NOMO-1 (cell line): ENCODE measurements at regions not wholly inside any gene's neighbourhood (a gene's known extent, or its start where the extent isn't known, plus 50 kb on each side); places are given as distances from the start of the nearest gene placed in this dataset.

ENCODE experiments used
- DNase-seq, 2 experiments: peaks; one replicate each; lab custom pipeline; 2025; ENCODE audit not compliant: unreplicated experiment in 2 of 2; lab: John Stamatoyannopoulos, UW

DNA sequence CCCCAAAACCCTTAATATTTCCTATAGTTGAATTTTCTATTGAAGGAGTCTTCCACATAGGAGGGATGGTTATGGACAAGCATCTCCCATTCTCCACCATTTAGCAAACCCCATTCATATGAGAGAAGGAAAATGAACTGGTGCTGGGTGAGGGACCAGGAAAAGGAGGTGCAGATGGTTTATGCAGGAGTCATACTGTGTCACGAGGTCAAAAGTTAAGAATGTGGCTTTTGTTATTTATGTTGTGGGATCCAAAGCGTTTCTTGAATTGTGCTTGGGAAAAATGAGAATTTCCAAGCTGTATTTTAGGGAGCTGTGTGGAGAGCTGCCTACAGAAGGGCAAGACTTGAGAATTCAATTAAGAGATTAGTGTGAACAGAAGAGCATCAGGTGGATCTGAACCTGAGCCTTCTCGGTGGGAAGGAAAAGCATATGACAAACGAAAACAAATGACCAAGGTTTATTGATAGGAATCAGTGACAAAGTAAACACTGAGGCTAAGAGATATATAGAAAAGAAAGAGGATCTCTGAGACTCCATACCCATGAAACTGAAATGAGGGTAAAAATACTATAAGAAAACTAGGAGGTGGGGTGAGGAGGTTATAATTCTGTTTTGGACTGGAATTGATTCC, 473.3 kb upstream of the NR2F2 start:
- DNase-seq: no peak

DNA sequence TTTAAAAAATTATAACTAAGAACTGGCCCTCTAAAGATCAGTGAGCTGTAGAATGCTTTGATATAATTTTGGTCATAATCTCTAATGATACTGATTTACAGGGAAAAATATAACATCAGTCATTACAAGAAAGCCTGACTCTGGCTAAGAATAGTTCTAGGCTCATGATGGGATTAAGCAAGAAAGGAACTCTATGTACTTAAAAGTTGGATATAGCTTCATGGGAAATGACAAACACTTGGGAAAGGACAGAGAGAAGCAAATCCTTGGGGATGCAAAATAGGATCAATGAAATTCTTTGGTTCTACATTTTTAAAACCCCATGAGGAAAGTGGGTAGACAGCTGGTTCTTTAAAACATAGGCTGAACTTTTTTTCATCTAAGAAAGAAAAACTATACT, 472.7 kb upstream of the NR2F2 start:
- DNase-seq: no peak

DNA sequence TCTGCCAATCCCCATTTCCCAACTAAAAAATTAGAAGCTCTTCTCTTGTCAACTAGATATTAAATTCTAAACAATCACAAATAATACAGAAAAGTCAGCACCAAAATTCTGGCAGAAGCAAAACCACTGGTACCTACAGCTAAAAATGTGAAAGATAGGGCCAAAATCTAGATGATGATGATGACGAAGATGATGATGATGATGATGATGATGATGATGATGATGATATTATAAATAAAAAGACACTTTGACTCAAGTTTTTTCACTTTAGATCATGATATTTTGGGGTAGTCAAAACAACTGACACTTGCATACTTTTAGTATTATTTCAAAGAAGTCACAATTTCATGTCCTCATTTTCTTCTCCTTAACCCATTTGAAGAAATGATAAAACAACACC, 470.1 kb upstream of the NR2F2 start:
- no peak for DNase-seq

DNA sequence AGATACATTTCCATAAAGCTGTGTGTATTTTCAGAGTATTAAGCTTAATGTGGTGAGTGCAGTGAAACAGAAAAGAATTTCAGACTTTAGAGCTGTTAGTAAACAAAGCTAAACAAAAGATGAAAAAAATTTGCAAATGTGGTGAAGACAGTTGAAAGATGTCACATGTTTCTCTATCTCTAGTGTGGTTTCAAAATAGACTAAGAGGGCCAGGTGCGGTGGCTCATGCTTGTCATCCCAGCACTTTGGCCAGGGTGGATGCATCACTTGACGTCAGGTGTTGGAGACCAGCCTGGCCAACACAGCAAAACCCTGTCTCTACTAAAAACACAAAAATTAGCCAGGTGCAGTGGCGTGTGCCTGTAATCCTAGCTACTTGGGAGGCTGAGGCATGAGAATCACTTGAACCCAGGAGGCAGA, 466.0 kb upstream of the NR2F2 start:
- DNase-seq: no peak

DNA sequence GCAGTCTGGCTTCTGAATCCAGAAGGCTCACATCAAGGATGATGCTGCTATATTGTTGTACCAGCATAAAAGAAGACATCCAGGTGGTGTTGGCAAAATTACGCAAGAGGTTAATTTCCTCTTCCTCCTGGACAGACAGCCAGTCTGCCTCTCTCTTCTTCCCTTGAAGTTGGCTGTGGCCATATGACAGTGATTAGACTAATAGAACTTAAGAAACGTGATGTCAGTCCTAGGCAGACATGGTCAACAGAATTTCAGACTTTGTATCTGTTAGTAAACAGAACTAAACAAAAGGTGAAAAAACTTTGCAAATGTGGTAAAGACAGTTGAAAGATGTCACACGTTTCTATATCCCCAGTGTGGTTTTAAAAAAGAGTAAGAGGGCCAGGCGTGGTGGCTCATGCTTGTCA, 465.2 kb upstream of the NR2F2 start:
- DNase-seq: no peak

DNA sequence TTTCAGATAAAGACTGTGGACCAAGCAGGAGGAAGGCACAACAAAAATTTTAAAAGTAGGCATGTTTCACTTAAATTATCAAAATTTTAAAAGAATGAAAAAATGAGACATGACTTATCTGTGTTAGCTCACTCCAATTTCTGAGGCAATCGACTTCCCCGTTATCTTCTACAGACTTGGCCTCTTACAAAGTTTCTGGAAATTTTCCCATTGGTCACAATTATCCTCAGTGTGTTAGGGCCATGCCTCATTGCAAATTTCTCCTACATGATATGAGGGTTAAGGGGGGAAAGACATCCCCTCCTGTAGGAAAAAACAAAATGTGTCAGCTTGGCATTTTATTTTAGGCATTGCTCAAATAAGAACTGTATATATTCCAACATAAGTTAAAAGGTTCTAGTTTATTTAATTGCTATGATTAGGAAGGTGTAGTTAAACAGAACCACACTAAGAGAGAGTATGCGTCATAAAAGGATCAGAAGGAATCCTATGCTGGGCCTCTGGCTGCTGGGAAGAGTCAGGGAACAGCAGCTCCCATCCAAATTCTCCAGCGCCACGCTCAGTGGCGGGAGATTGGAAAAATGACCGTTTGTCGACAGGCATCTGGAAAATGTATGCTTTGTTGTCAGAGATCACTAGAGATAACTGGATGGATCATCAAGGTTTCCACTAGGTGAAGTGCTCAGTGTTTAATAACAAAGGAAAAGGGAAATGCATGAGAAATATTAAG, 463.6 kb upstream of the NR2F2 start:
- no peak for DNase-seq

DNA sequence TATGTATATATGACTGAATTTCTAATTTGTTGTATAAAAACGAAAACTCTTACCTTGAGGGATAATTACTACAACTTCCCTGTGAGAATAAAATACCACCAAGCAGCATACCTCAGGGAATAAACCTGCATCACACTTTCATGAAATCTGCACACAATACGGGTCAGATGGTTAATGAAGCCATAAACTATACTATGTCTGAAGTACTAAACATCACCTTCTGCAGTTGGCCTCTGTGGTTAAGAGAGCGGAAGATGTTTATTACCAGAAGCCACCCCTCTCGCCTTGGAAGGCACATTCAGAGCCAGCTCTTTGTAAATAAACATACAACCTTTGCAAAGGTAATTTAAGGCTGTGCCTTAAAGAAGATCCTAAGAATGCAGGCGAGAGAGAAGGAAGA, 462.1 kb upstream of the NR2F2 start:
- DNase-seq: no peak

DNA sequence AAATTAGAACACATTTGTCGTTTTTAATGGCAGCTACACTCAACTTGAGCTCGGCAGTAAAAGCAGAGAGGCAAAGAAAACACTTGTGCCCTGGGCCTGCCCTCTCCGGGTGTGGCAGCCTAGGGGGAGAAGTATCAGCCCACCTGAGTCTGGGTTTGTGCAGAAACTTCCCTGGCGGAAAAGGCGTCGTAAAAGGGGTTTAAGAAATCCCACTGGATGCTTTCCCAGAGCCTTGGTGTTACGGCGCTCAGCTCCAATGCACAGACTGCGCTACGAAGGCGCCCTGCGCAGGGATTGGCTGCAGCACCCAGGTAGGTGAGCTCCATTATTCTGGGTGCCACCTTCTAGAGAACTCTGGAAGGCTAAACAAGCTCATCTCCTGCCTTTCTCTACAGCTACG, 461.5 kb upstream of the NR2F2 start:
- no peak for DNase-seq

DNA sequence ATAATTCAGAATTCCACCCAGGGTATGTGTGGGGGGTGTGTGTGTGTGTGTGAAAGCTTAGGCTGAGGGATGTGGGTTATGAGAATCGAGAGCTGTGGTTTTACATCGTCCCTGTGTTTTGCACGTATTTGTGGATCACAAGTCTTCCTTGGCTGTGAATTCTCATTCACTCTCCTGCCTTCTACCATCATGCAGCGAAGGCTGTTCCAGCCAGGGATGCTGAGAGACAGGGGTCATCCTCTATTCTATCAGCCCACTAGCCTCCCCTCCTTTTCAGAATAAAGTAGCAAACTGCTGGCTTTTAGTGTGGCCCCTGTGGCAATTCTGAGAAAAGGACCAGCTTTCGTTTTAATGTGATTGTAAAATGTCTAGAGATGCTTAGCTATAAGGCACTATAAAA, 460.6 kb upstream of the NR2F2 start:
- no peak for DNase-seq

DNA sequence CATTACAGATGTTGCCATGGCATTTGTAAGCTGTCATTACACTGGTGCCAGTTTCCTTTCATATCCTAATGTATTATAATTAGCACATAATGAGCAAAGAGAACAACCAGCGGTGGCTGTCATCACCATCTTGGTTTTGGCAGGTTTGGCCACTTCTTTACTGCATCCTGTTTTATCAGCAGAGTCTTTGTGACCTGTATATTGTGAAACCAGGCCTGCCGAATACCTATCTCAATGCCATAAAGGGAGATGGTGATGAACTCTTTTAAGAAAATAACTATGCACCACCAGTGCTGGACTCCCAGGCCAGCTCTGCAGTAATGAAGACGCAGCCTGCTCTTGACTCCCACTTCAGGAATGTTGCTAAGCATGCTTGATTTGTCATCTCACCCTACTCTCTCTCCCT, 458.1 kb upstream of the NR2F2 start:
- DNase-seq: no peak

DNA sequence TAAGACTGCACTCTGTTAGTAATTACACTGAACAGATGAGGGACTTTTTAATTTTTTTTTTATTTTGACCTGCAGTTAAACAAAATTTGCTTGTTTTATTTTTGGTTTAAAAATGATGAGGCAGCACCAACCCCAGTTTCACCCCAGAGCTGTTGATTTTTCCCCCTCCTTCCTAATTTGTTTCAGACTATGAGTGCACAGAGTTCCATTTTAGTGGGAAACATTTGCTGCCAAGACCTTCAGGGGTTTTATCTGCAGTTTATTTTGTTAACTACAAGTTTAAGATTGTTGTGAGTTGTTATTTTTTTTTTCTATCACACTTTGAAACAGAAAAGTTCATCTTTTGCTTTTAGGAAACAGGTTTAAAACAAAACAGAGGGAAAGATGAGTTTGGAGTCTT, 455.9 kb upstream of the NR2F2 start:
- DNase-seq: no peak

DNA sequence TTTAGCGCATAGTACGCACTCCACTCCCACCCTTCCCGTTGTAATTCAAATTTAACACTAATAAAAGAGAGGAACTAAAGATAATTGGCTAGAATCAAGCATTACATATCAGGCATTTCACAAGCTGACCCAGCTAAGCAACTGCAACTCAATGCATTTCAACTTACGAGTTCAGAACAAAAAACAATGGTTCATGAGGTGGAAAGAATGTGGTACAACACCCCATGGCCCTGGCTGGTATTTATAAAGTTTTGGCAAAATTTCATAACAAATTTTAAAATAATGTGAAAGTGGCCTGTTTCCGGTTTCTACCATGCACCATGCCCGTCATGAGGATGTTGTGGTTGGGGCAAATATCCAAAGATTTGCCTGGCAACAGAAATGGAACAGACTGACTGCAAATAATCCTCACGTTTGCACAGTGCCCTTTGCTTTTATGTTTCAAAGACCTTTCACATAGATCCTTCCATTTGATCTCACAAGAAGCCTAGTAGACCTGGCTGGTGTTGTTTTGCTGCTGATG, 455.3 kb upstream of the NR2F2 start:
- no peak for DNase-seq

DNA sequence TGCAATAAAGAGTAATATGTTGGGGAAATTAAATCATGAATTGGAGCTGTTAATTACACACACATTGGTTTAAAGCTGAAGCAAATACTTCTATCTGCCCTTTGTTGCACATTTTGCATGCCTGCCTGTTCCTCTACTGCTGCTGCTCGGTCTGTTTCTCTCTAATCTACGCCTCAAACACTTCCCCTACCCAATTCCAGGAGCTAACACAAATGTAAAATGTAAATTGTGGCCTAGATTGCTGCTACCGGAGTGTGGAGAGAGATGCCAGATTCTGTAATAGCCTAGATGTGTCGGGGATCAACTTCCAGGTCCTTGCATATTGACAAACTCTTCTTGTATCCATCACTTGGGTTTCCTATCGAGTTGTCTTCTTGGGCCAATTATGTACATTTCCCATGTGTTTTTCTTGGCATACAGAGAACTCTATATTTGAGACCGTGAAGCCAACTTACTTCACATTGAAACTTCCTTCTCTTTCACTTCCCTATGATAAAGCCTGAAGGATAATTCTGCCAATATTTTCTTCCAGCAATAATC, 450.4 kb upstream of the NR2F2 start:
- no peak for DNase-seq

DNA sequence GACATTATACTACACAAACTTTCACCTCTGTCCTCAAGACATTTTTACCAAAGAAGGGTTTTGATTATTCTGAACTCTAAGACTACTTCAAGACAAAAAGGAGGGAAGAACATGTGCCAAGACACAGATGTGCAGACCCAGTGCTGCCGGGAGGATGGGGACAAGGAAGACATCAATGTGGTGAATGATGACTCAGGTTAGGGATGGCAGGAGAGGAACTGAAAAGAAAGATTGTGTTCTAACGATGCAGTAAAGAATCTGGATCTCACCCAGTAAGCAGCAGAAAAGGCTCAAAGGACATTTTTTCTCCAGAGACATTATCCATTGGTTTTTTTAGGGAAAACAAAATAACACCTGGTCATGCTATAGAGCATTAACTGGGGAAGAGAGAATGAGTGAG, 449.9 kb upstream of the NR2F2 start:
- DNase-seq: no peak

DNA sequence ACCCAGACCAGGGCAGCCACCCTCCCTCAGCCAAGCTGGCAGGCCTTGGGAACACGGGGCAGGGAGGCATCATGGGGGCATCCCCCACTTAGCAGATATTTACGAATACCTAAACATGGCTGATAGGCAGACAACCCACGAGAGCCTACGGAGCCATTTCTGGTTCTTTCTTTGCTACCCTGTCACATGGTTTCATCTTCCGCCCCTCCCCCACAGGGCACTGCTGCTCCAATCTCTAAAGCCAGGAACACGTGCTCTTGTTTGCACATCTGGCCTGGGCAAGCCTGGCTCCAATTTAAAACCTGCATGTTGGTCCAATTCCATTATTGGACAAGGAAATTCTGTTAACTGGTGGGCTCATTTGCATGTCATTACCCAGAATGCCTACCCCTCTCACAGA, 447.4 kb upstream of the NR2F2 start:
- no peak for DNase-seq

DNA sequence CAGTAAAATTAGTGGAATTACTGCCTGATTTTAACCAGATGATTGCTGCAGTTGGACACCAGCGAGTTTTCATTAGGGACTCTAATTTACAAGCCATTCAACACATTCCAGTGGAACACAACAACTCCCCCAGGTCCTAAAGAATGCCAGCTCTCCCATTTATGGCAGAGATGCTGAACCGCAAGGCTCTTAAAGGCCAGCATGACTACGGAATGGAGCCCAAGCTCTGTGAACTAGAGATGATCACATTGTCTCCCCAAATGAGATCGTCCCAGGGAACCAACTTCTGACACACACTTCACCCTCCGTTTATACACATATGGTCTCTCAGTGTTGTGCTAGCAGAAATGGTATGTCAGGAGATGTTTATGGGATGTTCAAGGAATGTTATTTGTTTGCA, 446.2 kb upstream of the NR2F2 start:
- DNase-seq: no peak

DNA sequence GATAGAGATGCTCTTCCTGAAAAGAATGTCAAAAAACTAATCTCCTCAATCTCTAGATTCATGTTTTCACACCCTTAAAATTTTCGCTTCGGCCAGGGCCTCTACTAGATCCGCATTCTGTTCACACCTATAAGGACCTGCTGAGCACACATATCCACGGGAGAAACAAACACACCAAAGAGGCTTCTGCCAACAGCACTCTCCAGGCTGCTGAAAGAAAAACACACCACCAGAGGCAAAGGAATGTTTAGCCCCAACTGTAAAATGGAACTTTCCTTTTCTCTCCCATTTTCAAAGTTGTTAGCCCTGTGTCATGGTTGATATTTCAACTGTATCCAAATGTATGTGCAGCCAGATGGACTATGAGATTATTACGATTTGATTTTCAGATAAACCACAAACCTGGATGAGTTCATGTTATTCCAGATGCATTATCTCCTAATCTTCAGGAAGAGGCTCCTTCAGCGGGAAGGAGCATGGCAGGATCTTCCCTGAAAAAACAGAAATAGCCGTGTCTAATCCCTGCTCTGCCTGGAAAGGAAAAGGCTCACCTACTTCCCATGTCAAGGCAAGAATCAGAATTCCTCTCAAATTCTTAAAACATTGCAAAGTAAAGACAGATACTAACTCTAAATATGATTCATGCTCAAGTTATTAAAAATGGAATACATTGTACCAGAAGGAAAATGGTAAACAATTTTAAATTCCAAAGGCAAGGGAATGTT, 442.7 kb upstream of the NR2F2 start:
- no peak for DNase-seq

DNA sequence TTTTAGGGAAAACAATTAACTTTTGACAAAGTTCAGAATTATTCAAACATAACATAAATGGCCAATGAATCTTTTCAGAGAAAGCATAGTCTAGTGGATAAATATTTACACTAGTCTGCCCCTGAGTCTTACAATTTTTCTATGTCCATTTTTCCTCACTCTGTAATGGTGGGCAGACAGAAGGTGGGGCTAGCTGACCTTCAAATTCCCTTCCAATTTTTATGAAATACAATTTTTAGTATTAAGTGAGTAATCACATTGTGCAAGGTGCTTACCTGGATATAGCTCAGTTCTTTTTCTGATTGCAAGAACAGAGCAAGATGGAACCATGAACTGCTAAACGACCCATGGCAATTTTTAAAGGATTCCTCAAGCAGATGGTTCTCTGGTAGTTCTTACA, 441.7 kb upstream of the NR2F2 start:
- no peak for DNase-seq

DNA sequence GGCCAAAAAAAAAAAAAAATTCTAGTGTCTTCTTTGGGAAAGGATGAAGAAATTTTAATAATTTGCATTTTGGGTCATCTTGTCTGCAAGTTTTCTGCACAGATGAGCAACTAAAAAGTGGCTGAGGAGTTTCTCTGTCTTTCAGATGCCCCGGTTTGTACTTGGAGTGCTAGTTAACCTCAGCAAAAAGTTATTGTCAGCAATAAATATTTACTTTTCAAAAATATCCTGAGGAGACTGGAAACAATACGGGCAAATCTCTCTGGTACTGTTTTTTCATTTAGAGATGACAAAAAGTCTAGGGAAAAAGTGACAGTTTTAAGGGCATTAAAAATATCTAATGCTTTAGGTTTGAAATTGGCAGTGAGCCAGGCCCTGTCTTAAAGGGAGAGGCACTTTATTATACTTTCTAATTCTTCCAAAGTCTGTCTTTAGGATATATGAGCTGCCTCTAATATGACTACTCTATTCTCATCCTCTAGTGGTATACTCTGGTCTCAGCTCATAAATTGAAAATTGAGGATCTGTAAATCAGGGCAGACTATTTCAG, 436.0 kb upstream of the NR2F2 start:
- no peak for DNase-seq

DNA sequence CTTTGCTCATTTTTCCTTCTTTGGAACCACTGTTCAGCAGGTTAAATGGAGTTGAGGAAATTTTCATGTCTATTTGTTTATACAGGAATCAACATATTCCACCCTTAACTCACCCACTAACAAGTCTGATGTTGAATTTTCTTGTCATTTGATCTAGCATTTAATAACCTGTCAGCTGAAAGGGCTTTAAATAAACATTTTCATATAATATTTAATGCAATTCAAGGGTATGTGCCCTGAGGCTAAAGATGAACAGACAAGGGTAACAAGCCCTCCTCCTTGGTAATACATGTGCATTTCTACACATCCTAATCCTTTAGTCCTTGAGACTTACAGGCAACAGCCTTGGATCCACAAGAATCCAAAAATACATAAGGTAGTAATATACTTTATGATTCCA, 435.0 kb upstream of the NR2F2 start:
- DNase-seq: no peak

DNA sequence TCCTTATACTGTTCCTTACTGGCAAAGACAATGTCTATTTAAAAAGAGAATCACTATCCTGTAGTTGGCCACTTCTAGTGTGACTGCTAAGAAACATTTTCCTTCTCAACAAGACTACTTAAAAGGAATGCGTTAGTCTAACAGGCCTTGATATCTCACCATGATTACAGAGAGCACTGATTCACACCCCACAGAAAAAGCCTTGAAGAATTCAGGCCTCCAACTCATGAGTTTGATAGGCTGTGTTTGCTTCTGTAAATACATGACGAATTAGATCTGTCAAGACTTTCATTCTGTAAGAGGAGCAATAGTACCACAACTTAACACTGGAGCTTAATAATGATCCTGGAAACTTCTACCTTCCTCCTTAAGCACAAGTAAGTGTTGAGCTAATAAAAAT, 432.8 kb upstream of the NR2F2 start:
- no peak for DNase-seq
